Nephron progenitor cell (in vitro differentiated cells): ENCODE measurements at regions not wholly inside any gene's neighbourhood (a gene's known extent, or its start where the extent isn't known, plus 50 kb on each side); places are given as distances from the start of the nearest gene placed in this dataset.

ENCODE experiments used
- DNase-seq: peaks from one replicate; pipeline ENCODE4 v3.0.0; 2021
- H3K27ac Mint-ChIP-seq: 2 replicates; pipeline ENCODE4 v1.8.0; 2021; ENCODE audit warnings: mild to moderate bottlenecking, moderate library complexity, mixed read lengths
- H3K27me3 Mint-ChIP-seq: 2 replicates; pipeline ENCODE4 v1.8.0; 2021; ENCODE audit warnings: mild to moderate bottlenecking, low read depth, mixed read lengths; ENCODE audit not compliant: poor library complexity
- H3K36me3 Mint-ChIP-seq: 2 replicates; pipeline ENCODE4 v1.8.0; 2021; ENCODE audit warnings: low read depth, mixed read lengths
- H3K4me1 Mint-ChIP-seq: 2 replicates; pipeline ENCODE4 v1.8.0; 2021; ENCODE audit warnings: mixed read lengths
- H3K4me3 Mint-ChIP-seq: 2 replicates; pipeline ENCODE4 v1.8.0; 2021; ENCODE audit warnings: mild to moderate bottlenecking, moderate library complexity, mixed read lengths
- H3K9me3 Mint-ChIP-seq: 2 replicates; pipeline ENCODE4 v1.8.0; 2021; ENCODE audit warnings: mild to moderate bottlenecking, moderate library complexity, mixed read lengths
- TF ChIP-seq, protein P1 (sequence below): fragments of 200-600 bp; sonication (generic); IDR thresholded peaks from 2 replicates; pipeline ENCODE4 v1.5.0; 2021; ENCODE audit warnings: antibody characterized with exemption

DNA sequence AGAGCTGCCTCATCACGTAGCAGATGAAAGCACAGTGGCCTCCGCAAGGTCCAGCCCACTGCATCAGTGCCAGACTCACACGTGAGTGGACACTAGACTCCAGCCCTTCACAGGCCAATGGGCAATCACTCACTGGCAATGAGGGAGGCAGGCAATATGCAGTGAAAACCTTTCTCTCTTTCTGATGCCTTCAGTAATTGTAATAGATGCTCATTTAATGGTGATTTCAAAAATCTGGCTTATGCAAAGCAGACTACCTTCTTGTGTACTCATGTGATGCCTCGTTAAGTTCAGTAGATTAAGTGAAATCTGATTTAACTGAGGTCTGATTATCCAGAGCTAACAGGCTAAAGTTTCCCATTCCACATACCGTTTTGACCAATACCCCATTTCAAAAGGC lies 546.9 kb downstream of the MIAT start:
- H3K4me3 Mint-ChIP-seq: no peak overlapping the region
- H3K27me3 Mint-ChIP-seq: peaks cover 43% of the 10 kb centered on the region
- H3K27ac Mint-ChIP-seq: no peak overlapping the region
- no peaks in the 10 kb centered on the region for H3K36me3 Mint-ChIP-seq
- no peak for DNase-seq
- TF ChIP-seq, protein P1, sequence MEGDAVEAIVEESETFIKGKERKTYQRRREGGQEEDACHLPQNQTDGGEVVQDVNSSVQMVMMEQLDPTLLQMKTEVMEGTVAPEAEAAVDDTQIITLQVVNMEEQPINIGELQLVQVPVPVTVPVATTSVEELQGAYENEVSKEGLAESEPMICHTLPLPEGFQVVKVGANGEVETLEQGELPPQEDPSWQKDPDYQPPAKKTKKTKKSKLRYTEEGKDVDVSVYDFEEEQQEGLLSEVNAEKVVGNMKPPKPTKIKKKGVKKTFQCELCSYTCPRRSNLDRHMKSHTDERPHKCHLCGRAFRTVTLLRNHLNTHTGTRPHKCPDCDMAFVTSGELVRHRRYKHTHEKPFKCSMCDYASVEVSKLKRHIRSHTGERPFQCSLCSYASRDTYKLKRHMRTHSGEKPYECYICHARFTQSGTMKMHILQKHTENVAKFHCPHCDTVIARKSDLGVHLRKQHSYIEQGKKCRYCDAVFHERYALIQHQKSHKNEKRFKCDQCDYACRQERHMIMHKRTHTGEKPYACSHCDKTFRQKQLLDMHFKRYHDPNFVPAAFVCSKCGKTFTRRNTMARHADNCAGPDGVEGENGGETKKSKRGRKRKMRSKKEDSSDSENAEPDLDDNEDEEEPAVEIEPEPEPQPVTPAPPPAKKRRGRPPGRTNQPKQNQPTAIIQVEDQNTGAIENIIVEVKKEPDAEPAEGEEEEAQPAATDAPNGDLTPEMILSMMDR: no peak
- H3K4me1 Mint-ChIP-seq: peaks cover 58% of the 10 kb centered on the region
- no peaks in the 10 kb centered on the region for H3K9me3 Mint-ChIP-seq

DNA sequence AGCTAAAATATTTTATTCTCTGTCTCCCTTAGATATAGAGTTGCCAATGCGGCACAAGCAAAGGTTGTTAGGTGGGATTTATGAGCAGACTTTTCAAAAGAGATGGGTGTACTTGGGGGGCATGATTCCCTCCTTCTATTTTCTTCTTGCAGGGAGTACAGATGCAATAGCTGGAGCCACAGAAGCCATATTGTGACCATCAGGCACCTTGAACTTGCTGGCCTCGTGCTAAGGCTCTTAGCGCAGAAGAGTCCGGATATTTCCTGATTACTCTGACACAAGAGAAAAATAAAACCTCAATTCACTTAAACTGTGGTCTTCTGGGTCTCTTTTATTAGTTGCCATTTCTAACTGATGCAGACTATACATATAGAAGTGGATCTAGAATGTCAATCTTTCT lies 547.4 kb downstream of the MIAT start:
- Mint-ChIP-seq H3K9me3 (no peaks in the 10 kb centered on the region), H3K27ac (no peak overlapping the region), H3K4me1 (peaks cover 61% of the 10 kb centered on the region), H3K36me3 (no peaks in the 10 kb centered on the region), H3K27me3 (peaks cover 42% of the 10 kb centered on the region), H3K4me3 (no peak overlapping the region)
- TF ChIP-seq, protein P1: no peak
- no peak for DNase-seq

DNA sequence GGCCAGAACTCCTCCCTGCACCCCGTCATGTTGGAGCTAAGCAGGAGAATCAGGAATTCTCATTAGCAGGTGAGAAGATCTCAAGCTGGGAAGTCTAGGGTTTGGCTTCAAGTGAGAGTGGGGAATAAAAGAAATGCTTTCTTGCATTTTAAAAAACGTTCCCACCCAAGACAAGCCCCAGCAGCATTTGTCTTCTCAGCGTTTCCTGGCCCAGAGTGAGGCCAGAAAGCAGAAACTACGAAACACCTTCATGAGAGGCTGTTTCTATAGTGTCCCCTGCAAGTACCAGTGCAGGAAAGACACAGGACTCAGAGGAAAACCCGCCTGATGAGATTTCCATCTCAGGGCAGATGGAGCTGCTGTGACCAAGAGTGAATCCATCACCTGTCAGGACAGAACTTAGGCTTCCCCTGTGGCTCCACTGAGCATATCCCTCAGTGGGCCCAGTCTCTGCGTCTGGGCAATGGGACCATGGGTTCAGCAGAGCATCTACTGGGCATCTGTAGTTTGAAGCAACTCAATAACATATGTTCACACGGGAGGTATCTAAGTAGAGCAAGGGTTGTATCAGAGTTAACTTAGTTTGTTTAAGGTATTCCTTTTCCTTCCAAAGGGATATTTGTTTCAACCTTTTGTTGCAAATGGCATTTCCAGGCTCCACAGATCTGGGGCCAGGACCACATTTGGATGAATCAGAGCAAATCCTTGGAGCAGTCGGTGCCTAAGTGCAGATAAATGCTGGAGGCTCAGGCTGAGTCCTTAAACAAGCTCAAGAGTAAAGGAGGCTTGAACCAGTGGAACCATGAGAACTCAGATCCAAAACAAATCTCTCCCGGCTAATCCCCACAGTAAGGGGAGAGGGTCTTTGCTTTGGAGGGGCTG lies 548.3 kb downstream of the MIAT start:
- no peaks in the 10 kb centered on the region for H3K36me3 Mint-ChIP-seq
- no peak for DNase-seq
- TF ChIP-seq, protein P1: no peak
- H3K9me3 Mint-ChIP-seq: no peaks in the 10 kb centered on the region
- no peak overlapping the region for H3K4me3 Mint-ChIP-seq
- H3K4me1 Mint-ChIP-seq: peaks cover 62% of the 10 kb centered on the region
- H3K27ac Mint-ChIP-seq: no peak overlapping the region
- peaks cover 49% of the 10 kb centered on the region for H3K27me3 Mint-ChIP-seq

DNA sequence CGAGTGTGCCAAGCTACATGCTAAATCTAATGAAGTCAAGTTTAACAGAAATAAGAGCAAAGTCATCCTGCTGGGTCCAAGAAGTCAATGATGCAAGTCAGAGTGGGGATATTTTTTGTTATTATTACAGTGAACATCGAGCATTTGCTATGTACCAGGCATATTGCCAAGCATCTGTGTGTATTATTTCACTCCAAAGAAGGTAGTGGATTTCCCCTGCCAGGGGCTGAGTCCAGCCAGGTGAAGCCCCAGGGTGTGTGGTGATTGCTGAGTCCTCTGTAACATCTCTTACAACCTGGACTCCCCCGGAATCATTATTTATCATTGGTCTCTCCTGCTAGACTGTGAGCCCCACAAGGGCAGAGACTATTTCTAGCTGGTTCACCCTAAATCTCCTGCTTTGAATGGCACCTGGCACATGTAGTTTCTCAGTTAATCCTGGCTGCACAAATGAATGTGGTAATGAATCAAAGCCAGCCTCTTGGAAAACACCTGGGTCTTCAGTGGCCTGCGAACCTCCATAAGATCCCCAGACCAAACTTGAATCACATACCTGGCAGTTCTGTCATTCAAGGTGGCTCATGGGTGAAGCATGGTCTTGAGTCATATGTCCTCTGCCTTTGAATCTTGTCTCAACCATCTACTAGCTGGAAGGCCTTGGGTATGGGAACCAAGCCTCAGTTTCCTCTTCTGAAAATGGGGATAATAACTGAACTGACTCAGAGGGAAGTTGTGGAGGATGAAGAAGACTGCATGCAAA lies 549.2 kb downstream of the MIAT start:
- H3K9me3 Mint-ChIP-seq: no peaks in the 10 kb centered on the region
- H3K27me3 Mint-ChIP-seq: peaks cover 49% of the 10 kb centered on the region
- H3K36me3 Mint-ChIP-seq: no peaks in the 10 kb centered on the region
- H3K4me1 Mint-ChIP-seq: peaks cover 63% of the 10 kb centered on the region
- DNase-seq: no peak
- no peak overlapping the region for H3K4me3 Mint-ChIP-seq
- H3K27ac Mint-ChIP-seq: no peak overlapping the region
- TF ChIP-seq, protein P1: no peak

DNA sequence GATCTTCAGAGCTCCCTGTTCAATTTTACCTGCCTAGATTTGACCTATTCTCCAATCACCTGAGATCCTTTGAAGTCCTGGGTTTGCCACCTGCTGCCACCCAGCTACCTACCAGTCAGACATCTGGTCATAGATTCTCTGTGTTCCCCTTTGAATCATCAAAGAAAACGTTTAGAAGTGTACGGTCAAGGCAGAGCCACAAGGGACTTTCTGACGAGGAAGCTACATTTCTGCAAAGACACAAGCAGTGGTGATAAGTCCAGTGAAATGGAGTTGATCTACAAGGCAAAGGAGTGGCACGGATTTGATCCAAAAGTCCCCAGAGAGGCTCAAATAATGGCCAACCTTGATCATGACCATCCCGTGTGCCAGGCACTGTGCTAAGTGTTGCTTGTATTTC lies 549.9 kb downstream of the MIAT start:
- Mint-ChIP-seq H3K27ac (no peak overlapping the region), H3K27me3 (peaks cover 49% of the 10 kb centered on the region), H3K9me3 (no peaks in the 10 kb centered on the region), H3K4me1 (peaks cover 63% of the 10 kb centered on the region), H3K4me3 (no peak overlapping the region), H3K36me3 (no peaks in the 10 kb centered on the region)
- no peak for DNase-seq
- TF ChIP-seq, protein P1: no peak
